Memory B cell (primary cell): ENCODE measurements at regions not wholly inside any gene's neighbourhood (a gene's known extent, or its start where the extent isn't known, plus 50 kb on each side); places are given as distances from the start of the nearest gene placed in this dataset.

Experiments used
- ATAC-seq: fragments of 150-1000 bp; cut with Tn5 transposase; 2 replicates; pipeline ENCODE4 v1.10.0; 2021; ENCODE audit warnings: low read depth, mild to moderate bottlenecking, moderate library complexity
- DNase-seq, 2 donors: peaks; one replicate each; pipeline ENCODE4 v3.0.0; 2022; ENCODE audit warnings: low spot score in 2 of 2
- H3K27ac Mint-ChIP-seq: one replicate; pipeline ENCODE4 v1.8.0; 2022; ENCODE audit warnings: mild to moderate bottlenecking, moderate library complexity, mixed read lengths
- H3K27me3 Mint-ChIP-seq: one replicate; pipeline ENCODE4 v1.8.0; 2022; ENCODE audit warnings: mixed read lengths
- H3K36me3 Mint-ChIP-seq: one replicate; pipeline ENCODE4 v1.8.0; 2022; ENCODE audit warnings: mild to moderate bottlenecking, mixed read lengths
- H3K4me1 Mint-ChIP-seq: one replicate; pipeline ENCODE4 v1.8.0; 2022; ENCODE audit warnings: mixed read lengths
- H3K4me3 Mint-ChIP-seq: one replicate; pipeline ENCODE4 v1.8.0; 2022; ENCODE audit warnings: mild to moderate bottlenecking, moderate library complexity, mixed read lengths
- H3K9me3 Mint-ChIP-seq: one replicate; pipeline ENCODE4 v1.8.0; 2022; ENCODE audit warnings: mixed read lengths

DNA sequence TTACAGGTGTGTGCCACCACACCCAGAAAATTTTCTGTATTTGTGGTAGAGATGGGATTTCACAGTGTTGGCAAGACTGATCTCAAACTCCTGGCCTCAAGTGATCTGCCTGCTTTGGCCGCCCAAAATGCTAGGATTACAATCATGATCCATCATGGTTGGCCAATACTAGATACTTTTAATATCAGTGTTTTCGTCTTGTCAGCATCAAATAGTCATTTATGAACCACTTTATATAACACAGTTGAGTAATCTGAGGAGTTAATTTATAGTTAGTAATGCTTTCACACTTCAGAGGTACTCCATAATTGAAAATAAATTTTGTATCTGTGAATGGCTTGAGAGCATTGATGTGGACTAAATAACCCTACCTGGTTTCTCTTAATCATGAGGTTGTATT is 178.6 kb downstream of the TRAM1L1 start:
- ATAC-seq (no peak), DNase-seq (no peak)
- Mint-ChIP-seq H3K4me3 (no peak overlapping the region), H3K36me3 (no peaks in the 10 kb centered on the region), H3K9me3 (peaks cover 5% of the 10 kb centered on the region), H3K4me1 (no peaks in the 10 kb centered on the region), H3K27me3 (no peaks in the 10 kb centered on the region), H3K27ac (no peak overlapping the region)

GRCh38 chr4:116899561-116899960 is 185.8 kb downstream of the TRAM1L1 start:
- ATAC-seq (no peak), DNase-seq (no peak)
- Mint-ChIP-seq H3K9me3 (peaks cover 7% of the 10 kb centered on the region), H3K27ac (no peak overlapping the region), H3K27me3 (no peaks in the 10 kb centered on the region), H3K4me3 (no peak overlapping the region), H3K4me1 (no peaks in the 10 kb centered on the region), H3K36me3 (no peaks in the 10 kb centered on the region)

DNA sequence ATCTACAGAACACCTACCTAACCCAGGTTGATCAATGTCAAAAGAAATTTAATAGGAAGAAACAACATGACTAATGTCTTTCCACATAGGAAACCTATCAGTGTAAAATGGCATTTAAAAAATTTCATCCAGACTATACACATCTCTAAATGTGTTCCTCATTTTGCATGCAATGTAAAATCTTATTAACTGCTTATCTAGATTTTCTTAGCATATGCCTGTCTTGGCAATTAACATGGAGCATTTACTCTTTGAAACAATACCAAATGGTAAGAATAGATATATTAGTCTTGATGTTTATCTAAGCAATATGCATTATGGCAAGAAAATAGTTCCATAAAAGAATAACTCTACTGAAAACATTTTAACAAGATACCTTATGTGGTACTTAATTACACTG is 199.8 kb downstream of the TRAM1L1 start:
- H3K9me3 Mint-ChIP-seq, result no peaks in the 10 kb centered on the region
- no peaks in the 10 kb centered on the region for H3K27me3 Mint-ChIP-seq
- ATAC-seq (no peak), DNase-seq (no peak)
- no peaks in the 10 kb centered on the region for H3K4me1 Mint-ChIP-seq
- no peaks in the 10 kb centered on the region for H3K36me3 Mint-ChIP-seq
- no peak overlapping the region for H3K4me3 Mint-ChIP-seq
- no peak overlapping the region for H3K27ac Mint-ChIP-seq

GRCh38 chr4:116882503-116882902 is 202.9 kb downstream of the TRAM1L1 start:
- Mint-ChIP-seq H3K27ac (no peak overlapping the region), H3K27me3 (no peaks in the 10 kb centered on the region), H3K9me3 (no peaks in the 10 kb centered on the region), H3K4me1 (no peaks in the 10 kb centered on the region), H3K36me3 (no peaks in the 10 kb centered on the region), H3K4me3 (no peak overlapping the region)
- no peak for DNase-seq
- ATAC-seq, result no peak

DNA sequence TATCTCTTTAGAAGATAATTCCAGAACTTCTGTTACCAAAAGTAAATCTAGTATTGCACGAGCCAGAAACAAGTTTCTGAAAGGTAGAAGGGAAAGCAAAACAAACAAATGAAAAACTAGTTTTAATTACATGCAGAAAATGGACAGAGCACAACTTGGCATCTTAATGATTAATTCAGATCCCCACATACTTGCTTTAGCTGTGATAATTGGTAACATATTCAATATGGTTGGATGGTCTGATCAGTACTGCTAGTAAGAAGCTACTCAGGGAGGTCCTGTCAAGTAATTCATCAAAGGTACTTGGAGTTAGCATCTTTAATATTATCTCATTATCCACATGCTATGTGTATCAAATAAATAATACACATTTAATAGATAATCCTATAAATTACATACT is 204.3 kb downstream of the TRAM1L1 start:
- no peaks in the 10 kb centered on the region for H3K9me3 Mint-ChIP-seq
- no peak overlapping the region for H3K4me3 Mint-ChIP-seq
- H3K27me3 Mint-ChIP-seq, result no peaks in the 10 kb centered on the region
- H3K36me3 Mint-ChIP-seq, result no peaks in the 10 kb centered on the region
- H3K4me1 Mint-ChIP-seq, result no peaks in the 10 kb centered on the region
- H3K27ac Mint-ChIP-seq, result no peak overlapping the region
- DNase-seq (no peak), ATAC-seq (no peak)

GRCh38 chr4:116880625-116881024 is 204.8 kb downstream of the TRAM1L1 start:
- DNase-seq, result no peak
- Mint-ChIP-seq H3K27me3 (no peaks in the 10 kb centered on the region), H3K9me3 (no peaks in the 10 kb centered on the region), H3K4me3 (no peak overlapping the region), H3K4me1 (no peaks in the 10 kb centered on the region), H3K27ac (no peak overlapping the region), H3K36me3 (no peaks in the 10 kb centered on the region)
- ATAC-seq, result no peak

DNA sequence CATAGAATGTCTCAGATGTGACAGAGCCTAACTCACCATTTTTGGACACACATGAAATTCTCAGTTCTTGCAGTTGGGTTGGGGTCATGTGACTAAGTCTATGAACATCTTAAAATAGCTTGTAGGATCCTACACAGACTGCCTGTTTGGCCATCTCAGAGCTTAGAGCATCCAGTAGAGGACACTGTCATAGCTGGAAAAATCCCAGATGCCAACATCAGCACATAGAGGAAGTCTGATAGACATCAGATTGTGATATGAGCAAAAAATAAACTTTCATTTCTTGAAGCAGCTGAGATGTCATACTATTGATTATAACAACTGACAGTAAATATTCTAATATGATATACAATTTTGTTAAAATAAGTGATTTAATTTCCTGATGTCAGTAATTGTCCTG is 207.1 kb downstream of the TRAM1L1 start:
- H3K27me3 Mint-ChIP-seq, result no peaks in the 10 kb centered on the region
- H3K4me1 Mint-ChIP-seq, result no peaks in the 10 kb centered on the region
- DNase-seq (no peak), ATAC-seq (no peak)
- no peak overlapping the region for H3K27ac Mint-ChIP-seq
- H3K36me3 Mint-ChIP-seq, result no peaks in the 10 kb centered on the region
- H3K4me3 Mint-ChIP-seq, result no peak overlapping the region
- H3K9me3 Mint-ChIP-seq, result no peaks in the 10 kb centered on the region

DNA sequence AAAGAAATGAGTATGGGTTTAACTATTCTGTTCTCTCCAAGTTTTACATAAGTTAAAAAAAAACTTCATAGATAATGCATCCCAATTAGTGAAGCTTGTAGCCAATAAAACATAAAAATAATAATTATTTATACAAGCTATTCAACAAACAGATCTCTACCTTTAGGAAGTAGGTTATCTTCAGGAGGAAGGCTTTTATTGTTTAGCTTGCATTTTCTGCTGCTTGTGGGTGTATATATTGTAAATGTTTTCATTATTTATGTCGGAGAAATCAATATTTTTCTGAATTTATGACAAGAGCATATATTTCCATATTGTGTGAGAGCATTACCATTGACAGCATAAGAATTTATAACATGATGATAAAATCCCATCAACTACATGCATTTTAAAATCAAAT is 208.3 kb downstream of the TRAM1L1 start:
- H3K9me3 Mint-ChIP-seq, result peaks cover 1% of the 10 kb centered on the region
- no peaks in the 10 kb centered on the region for H3K36me3 Mint-ChIP-seq
- no peaks in the 10 kb centered on the region for H3K27me3 Mint-ChIP-seq

DNA sequence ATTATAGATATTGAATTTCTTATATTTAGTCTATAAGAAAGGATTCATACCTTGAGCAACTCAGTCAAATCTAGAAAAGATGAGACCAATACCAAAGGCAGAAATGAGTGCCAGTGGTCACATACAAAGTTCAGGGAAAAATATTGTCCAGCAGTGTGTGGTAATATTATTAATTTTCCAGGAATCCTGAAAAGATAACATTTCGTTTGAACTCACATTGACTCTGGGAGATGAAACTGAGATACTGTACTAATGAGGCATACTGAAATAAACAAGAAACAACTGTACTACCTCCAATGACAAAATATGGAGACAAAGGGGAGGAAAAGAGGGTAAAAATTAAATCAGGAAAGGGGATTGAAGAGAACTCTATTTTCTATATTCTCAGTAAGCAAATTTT is 212.4 kb downstream of the TRAM1L1 start:
- Mint-ChIP-seq H3K36me3 (no peaks in the 10 kb centered on the region), H3K4me3 (no peak overlapping the region), H3K9me3 (peaks cover 4% of the 10 kb centered on the region), H3K27me3 (no peaks in the 10 kb centered on the region), H3K4me1 (no peaks in the 10 kb centered on the region), H3K27ac (no peak overlapping the region)
- ATAC-seq (no peak), DNase-seq (no peak)

More for the DNA sequence above, 208.3 kb downstream of the TRAM1L1 start:
- Mint-ChIP-seq H3K4me1 (no peaks in the 10 kb centered on the region), H3K4me3 (no peak overlapping the region), H3K27ac (no peak overlapping the region)
- no peak for ATAC-seq
- DNase-seq, result no peak

GRCh38 chr4:116872308-116872707 is 213.1 kb downstream of the TRAM1L1 start:
- Mint-ChIP-seq H3K27me3 (no peaks in the 10 kb centered on the region), H3K4me1 (no peaks in the 10 kb centered on the region), H3K27ac (no peak overlapping the region), H3K36me3 (no peaks in the 10 kb centered on the region), H3K9me3 (peaks cover 4% of the 10 kb centered on the region), H3K4me3 (no peak overlapping the region)
- ATAC-seq (no peak), DNase-seq (no peak)

DNA sequence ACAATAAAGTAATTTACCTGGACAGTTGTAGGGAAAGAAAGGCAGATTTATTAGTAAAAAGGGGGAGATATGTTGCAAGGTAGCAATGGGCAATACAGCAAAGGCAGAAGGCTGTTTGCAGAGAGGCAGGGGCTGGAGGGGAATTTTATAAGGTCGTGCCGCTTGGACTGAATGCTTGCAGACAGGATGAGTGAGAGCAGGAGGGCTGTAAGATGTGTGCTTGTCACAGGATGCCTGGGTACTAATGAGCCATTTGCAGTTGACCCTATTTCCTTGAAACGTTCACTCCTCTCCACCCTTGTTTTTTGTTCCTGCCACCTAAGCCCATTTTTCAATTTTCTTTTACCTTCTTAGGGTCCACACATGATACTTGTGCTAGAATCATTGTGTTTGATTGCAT is 214.7 kb downstream of the TRAM1L1 start:
- no peak for DNase-seq
- no peaks in the 10 kb centered on the region for H3K36me3 Mint-ChIP-seq

GRCh38 chr4:116866106-116866505 is 219.3 kb downstream of the TRAM1L1 start:
- DNase-seq, result no peak
- Mint-ChIP-seq H3K4me3 (no peak overlapping the region), H3K4me1 (no peaks in the 10 kb centered on the region), H3K36me3 (no peaks in the 10 kb centered on the region), H3K27me3 (no peaks in the 10 kb centered on the region), H3K27ac (no peak overlapping the region), H3K9me3 (peaks cover 2% of the 10 kb centered on the region)
- no peak for ATAC-seq

More for the DNA sequence above, 214.7 kb downstream of the TRAM1L1 start:
- H3K27ac Mint-ChIP-seq, result no peak overlapping the region
- no peak overlapping the region for H3K4me3 Mint-ChIP-seq
- no peak for ATAC-seq
- H3K4me1 Mint-ChIP-seq, result no peaks in the 10 kb centered on the region
- no peaks in the 10 kb centered on the region for H3K27me3 Mint-ChIP-seq
- H3K9me3 Mint-ChIP-seq, result peaks cover 4% of the 10 kb centered on the region

- no peak for DNase-seq
- no peak for ATAC-seq
- H3K27me3 Mint-ChIP-seq, result no peaks in the 10 kb centered on the region
- no peaks in the 10 kb centered on the region for H3K9me3 Mint-ChIP-seq
- H3K27ac Mint-ChIP-seq, result no peak overlapping the region
- H3K4me3 Mint-ChIP-seq, result no peak overlapping the region
- H3K4me1 Mint-ChIP-seq, result no peaks in the 10 kb centered on the region
- H3K36me3 Mint-ChIP-seq, result no peaks in the 10 kb centered on the region
Measured at GRCh38 chr4:116862592-116862991, 222.8 kb downstream of the TRAM1L1 start.

GRCh38 chr4:116860891-116861290 is 224.5 kb downstream of the TRAM1L1 start:
- H3K27me3 Mint-ChIP-seq, result no peaks in the 10 kb centered on the region
- H3K27ac Mint-ChIP-seq, result no peak overlapping the region
- H3K36me3 Mint-ChIP-seq, result no peaks in the 10 kb centered on the region
- no peak for DNase-seq
- H3K4me3 Mint-ChIP-seq, result no peak overlapping the region
- no peaks in the 10 kb centered on the region for H3K9me3 Mint-ChIP-seq
- ATAC-seq, result no peak
- H3K4me1 Mint-ChIP-seq, result no peaks in the 10 kb centered on the region

DNA sequence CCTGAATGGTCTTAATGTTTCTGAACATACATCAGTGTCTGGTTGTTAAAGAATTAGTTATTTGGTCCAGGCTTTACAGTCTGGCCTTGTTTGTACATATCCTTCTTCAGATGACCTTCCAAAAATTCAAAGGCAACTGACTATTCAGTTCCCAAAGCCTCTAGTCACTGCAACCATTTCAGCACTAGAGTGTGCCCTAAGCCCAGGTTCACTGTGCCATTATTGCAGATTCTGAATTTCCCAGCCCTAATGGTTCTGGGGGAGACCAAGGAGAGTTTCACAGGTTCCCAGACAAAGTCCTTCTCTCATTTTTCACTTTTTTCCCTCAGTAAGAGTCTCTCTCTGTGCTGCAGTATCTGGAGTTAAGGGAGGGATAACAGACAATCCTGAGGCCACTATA is 235.8 kb downstream of the TRAM1L1 start:
- ATAC-seq (no peak), DNase-seq (no peak)
- Mint-ChIP-seq H3K27ac (no peak overlapping the region), H3K27me3 (no peaks in the 10 kb centered on the region), H3K36me3 (no peaks in the 10 kb centered on the region), H3K9me3 (peaks cover 2% of the 10 kb centered on the region), H3K4me1 (no peaks in the 10 kb centered on the region), H3K4me3 (no peak overlapping the region)

GRCh38 chr4:116847616-116848015 is 237.8 kb downstream of the TRAM1L1 start:
- no peaks in the 10 kb centered on the region for H3K4me1 Mint-ChIP-seq
- no peak overlapping the region for H3K27ac Mint-ChIP-seq

More at GRCh38 chr4:116847616-116848015, 237.8 kb downstream of the TRAM1L1 start:
- Mint-ChIP-seq H3K9me3 (peaks cover 4% of the 10 kb centered on the region), H3K36me3 (no peaks in the 10 kb centered on the region), H3K27me3 (no peaks in the 10 kb centered on the region), H3K4me3 (no peak overlapping the region)
- ATAC-seq (no peak), DNase-seq (no peak)
